ENCODE measurements at regions not wholly inside any gene's neighbourhood (a gene's known extent, or its start where the extent isn't known, plus 50 kb on each side); places are given as distances from the start of the nearest gene placed in this dataset.

- Mint-ChIP-seq H3K27me3 (ENCODE audit: insufficient read depth) (no peaks in the 10 kb centered on the region), H3K4me3 (no peak overlapping the region), H3K4me1 (ENCODE audit: low read depth) (peaks cover 6% of the 10 kb centered on the region; the same call in 1 of the 2 replicates), H3K27ac (no peak overlapping the region), H3K9me3 (peaks cover 4% of the 10 kb centered on the region; the same call in 1 of the 2 replicates), H3K36me3 (ENCODE audit: low read depth) (no peaks in the 10 kb centered on the region)
- TF ChIP-seq, protein P1, sequence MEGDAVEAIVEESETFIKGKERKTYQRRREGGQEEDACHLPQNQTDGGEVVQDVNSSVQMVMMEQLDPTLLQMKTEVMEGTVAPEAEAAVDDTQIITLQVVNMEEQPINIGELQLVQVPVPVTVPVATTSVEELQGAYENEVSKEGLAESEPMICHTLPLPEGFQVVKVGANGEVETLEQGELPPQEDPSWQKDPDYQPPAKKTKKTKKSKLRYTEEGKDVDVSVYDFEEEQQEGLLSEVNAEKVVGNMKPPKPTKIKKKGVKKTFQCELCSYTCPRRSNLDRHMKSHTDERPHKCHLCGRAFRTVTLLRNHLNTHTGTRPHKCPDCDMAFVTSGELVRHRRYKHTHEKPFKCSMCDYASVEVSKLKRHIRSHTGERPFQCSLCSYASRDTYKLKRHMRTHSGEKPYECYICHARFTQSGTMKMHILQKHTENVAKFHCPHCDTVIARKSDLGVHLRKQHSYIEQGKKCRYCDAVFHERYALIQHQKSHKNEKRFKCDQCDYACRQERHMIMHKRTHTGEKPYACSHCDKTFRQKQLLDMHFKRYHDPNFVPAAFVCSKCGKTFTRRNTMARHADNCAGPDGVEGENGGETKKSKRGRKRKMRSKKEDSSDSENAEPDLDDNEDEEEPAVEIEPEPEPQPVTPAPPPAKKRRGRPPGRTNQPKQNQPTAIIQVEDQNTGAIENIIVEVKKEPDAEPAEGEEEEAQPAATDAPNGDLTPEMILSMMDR (IDR thresholded peaks at IDR 0.05) = no peak
- no peak for DNase-seq
Measured at GRCh38 chr1:195085196-195085595, 1523.0 kb downstream of the KCNT2 start.

DNA sequence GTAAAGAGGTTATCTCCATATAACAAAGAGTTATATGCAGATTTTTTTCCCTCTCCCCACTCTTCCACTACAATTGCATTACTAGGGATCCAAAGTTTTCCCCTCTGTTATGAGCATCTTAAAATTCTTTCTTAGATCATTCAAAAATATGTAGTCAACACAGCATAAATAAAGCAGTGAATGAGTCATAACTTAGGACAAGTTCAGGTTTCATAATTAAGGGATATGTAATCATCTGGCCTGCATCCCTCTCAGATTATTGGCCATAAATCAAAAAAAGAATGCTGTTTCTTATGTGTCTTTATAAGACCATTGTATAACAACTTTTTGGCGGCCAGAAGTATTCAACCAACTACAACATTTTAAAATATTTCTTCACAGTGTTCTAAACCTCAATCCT, 1526.1 kb downstream of the KCNT2 start:
- Mint-ChIP-seq H3K36me3 (ENCODE audit: low read depth) (no peaks in the 10 kb centered on the region), H3K4me1 (ENCODE audit: low read depth) (peaks cover 6% of the 10 kb centered on the region; the same call in 1 of the 2 replicates), H3K9me3 (peaks cover 4% of the 10 kb centered on the region; the same call in 1 of the 2 replicates), H3K27ac (no peak overlapping the region), H3K4me3 (no peak overlapping the region), H3K27me3 (ENCODE audit: insufficient read depth) (no peaks in the 10 kb centered on the region)
- TF ChIP-seq, protein P1 (IDR thresholded peaks at IDR 0.05) = no peak
- peak; percentile 15 for DNase-seq

GRCh38 chr1:195076682-195077081, 1531.6 kb downstream of the KCNT2 start:
- no peak for DNase-seq
- Mint-ChIP-seq H3K36me3 (ENCODE audit: low read depth) (no peaks in the 10 kb centered on the region), H3K9me3 (no peaks in the 10 kb centered on the region; the same call in 1 of the 2 replicates), H3K27ac (no peak overlapping the region), H3K4me3 (no peak overlapping the region), H3K27me3 (ENCODE audit: insufficient read depth) (no peaks in the 10 kb centered on the region), H3K4me1 (ENCODE audit: low read depth) (no peaks in the 10 kb centered on the region; the same call in 1 of the 2 replicates)
- TF ChIP-seq, protein P1 (IDR thresholded peaks at IDR 0.05) = no peak

- H3K4me1 Mint-ChIP-seq (ENCODE audit: low read depth) = no peaks in the 10 kb centered on the region
- H3K27me3 Mint-ChIP-seq (ENCODE audit: insufficient read depth) = no peaks in the 10 kb centered on the region
- TF ChIP-seq, protein P1 (IDR thresholded peaks at IDR 0.05) = no peak
- H3K9me3 Mint-ChIP-seq = no peaks in the 10 kb centered on the region; the same call in 1 of the 2 replicates
- H3K36me3 Mint-ChIP-seq (ENCODE audit: low read depth) = no peaks in the 10 kb centered on the region
- H3K4me3 Mint-ChIP-seq = no peak overlapping the region
- no peak for DNase-seq
- H3K27ac Mint-ChIP-seq = no peak overlapping the region
Measured at GRCh38 chr1:195075973-195076372, 1532.3 kb downstream of the KCNT2 start.

DNA sequence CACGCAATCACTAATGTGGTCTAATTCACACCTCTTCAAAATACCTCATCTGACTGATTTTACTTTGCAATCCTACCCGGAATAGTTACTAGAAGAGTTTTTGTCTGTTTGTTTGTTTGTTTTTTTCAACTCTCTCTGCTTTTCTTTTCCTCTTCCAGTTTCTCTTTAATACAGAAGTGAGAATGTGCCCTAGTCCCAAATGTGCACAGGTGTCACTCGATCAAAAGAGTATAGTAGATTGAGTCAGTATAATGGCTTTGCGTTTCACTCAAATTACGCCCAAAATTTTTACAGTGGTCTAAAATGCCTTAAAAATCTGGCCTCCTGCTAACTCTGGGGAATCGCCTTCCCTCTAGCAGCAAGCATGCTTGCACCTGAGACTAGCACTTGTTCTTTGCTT, 1536.8 kb downstream of the KCNT2 start:
- H3K9me3 Mint-ChIP-seq = no peaks in the 10 kb centered on the region; the same call in 1 of the 2 replicates
- H3K4me1 Mint-ChIP-seq (ENCODE audit: low read depth) = no peaks in the 10 kb centered on the region
- DNase-seq = no peak
- no peaks in the 10 kb centered on the region for H3K36me3 Mint-ChIP-seq (ENCODE audit: low read depth)
- TF ChIP-seq, protein P1 (IDR thresholded peaks at IDR 0.05) = no peak
- no peaks in the 10 kb centered on the region for H3K27me3 Mint-ChIP-seq (ENCODE audit: insufficient read depth)
- no peak overlapping the region for H3K4me3 Mint-ChIP-seq
- no peak overlapping the region for H3K27ac Mint-ChIP-seq

DNA sequence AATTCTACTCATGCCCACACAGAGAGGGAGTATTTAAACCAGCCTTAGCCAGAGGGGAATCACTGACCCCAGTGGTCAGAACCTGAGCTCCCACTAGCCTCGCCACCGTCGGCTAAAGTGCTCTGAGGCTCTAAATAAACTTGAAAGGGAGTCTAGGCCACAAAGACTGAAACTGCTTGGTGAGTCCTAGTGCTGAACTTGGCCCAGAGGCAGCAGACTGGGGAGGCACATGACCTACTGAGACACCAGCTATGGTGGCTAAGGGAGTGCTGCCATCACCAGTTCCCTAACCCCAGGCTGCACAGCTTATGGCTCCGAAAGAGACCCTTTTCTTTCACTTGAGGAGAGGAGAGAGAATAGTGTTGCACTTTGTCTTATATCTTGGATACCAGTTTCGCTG, 1542.8 kb downstream of the KCNT2 start:
- TF ChIP-seq, protein P1 (IDR thresholded peaks at IDR 0.05) = no peak
- H3K9me3 Mint-ChIP-seq = peaks cover 6% of the 10 kb centered on the region; the same call in 1 of the 2 replicates
- H3K36me3 Mint-ChIP-seq (ENCODE audit: low read depth) = no peaks in the 10 kb centered on the region
- no peaks in the 10 kb centered on the region for H3K27me3 Mint-ChIP-seq (ENCODE audit: insufficient read depth)
- H3K27ac Mint-ChIP-seq = no peak overlapping the region
- no peak overlapping the region for H3K4me3 Mint-ChIP-seq
- no peaks in the 10 kb centered on the region for H3K4me1 Mint-ChIP-seq (ENCODE audit: low read depth)
- no peak for DNase-seq
